ENCODE measurements at regions not wholly inside any gene's neighbourhood (a gene's known extent, or its start where the extent isn't known, plus 50 kb on each side); places are given as distances from the start of the nearest gene placed in this dataset.

GRCh38 chr20:60102665-60103210 lies 144.5 kb downstream of the CDH26 start:
- ChIA-PET POLR2A (no interaction called here), CTCF (no interaction called here)
- H3K4me1 ChIP-seq (ENCODE audit: control insufficient read depth, insufficient read depth, low read length), result no peaks in the 10 kb centered on the region
- no peak overlapping the region for H3K27ac ChIP-seq (ENCODE audit: extremely low read depth, low read depth, low read length)
- no peaks in the 10 kb centered on the region; the same call in 1 of the 2 replicates for H3K9me3 ChIP-seq (ENCODE audit: control insufficient read depth, insufficient read depth, low read depth, low read length)
- H3K4me3 ChIP-seq (ENCODE audit: low read depth, low read length), result no peak overlapping the region
- H3K36me3 ChIP-seq (ENCODE audit: control insufficient read depth in 2 of 2, insufficient read depth in 1 of 2, low read length in 2 of 2), result no peaks in the 10 kb centered on the region
- TF ChIP-seq KLF16 (tag by site-specific recombination; IDR thresholded peaks at IDR 0.05) (peak; percentile 87; the same call in 1 of the 2 replicates), KLF1 (tag by site-specific recombination; IDR thresholded peaks at IDR 0.05) (peak; percentile 62), ZNF341 (tag by site-specific recombination; IDR thresholded peaks at IDR 0.05; ENCODE audit: low read depth) (no peak), ZNF747 (tag by site-specific recombination; IDR thresholded peaks at IDR 0.05) (no peak), KLF9 (tag by site-specific recombination; IDR thresholded peaks at IDR 0.05; ENCODE audit: low read depth) (peak; percentile 83), ZNF223 (tag by site-specific recombination; IDR thresholded peaks at IDR 0.05) (no peak), ZNF561 (tag by site-specific recombination; IDR thresholded peaks at IDR 0.05; ENCODE audit: borderline replicate concordance) (0 out of 2 replicates have a peak, but pooled peaks have one; percentile 36), KLF10 (tag by site-specific recombination; IDR thresholded peaks at IDR 0.05) (peak; percentile 69), KLF7 (tag by site-specific recombination; IDR thresholded peaks at IDR 0.05; ENCODE audit: borderline replicate concordance) (0 out of 2 replicates have a peak, but pooled peaks have one; percentile 86), ZNF280C (tag by site-specific recombination; IDR thresholded peaks at IDR 0.05) (no peak), SETDB1 (IDR thresholded peaks at IDR 0.05; ENCODE audit: insufficient read length, low read length) (peak; percentile 48)

GRCh38 chr20:60104993-60105803 lies 147.0 kb downstream of the CDH26 start:
- no peaks in the 10 kb centered on the region for H3K36me3 ChIP-seq (ENCODE audit: control insufficient read depth in 2 of 2, insufficient read depth in 1 of 2, low read length in 2 of 2)
- no peak overlapping the region for H3K4me3 ChIP-seq (ENCODE audit: low read depth, low read length)
- no peak overlapping the region for H3K27ac ChIP-seq (ENCODE audit: extremely low read depth, low read depth, low read length)
- ChIA-PET CTCF (interaction anchor here (0.6 to 0.9 kb wide), 2 partner anchors 10 to 48 kb away, joined by 3 to 5 read pairs; no protein-coding TSS in a partner anchor), POLR2A (no interaction called here)
- no peaks in the 10 kb centered on the region for H3K4me1 ChIP-seq (ENCODE audit: control insufficient read depth, insufficient read depth, low read length)
- TF ChIP-seq ZNF473 (tag by site-specific recombination; IDR thresholded peaks at IDR 0.05) (no peak), ZNF768 (tag by site-specific recombination; IDR thresholded peaks at IDR 0.05) (no peak), ZFP3 (tag by site-specific recombination; IDR thresholded peaks at IDR 0.05; ENCODE audit: low read depth) (no peak), ZNF362 (tag by site-specific recombination; IDR thresholded peaks at IDR 0.05) (no peak), ZNF354C (tag by site-specific recombination; IDR thresholded peaks at IDR 0.05; ENCODE audit: borderline replicate concordance, low read depth) (no peak), EGR2 (tag by site-specific recombination; IDR thresholded peaks at IDR 0.05; ENCODE audit: low read depth) (0 out of 2 replicates have a peak, but pooled peaks have one; percentile 26), ATF2 (tag by site-specific recombination; IDR thresholded peaks at IDR 0.05; ENCODE audit: low read depth) (peak; percentile 66; the same call in 1 of the 2 replicates), ZNF449 (tag by site-specific recombination; IDR thresholded peaks at IDR 0.05) (peak; percentile 94), ZNF433 (tag by site-specific recombination; IDR thresholded peaks at IDR 0.05; ENCODE audit: low read depth) (no peak), ZSCAN23 (tag by site-specific recombination; IDR thresholded peaks at IDR 0.05) (no peak), ZNF223 (tag by site-specific recombination; IDR thresholded peaks at IDR 0.05) (no peak), ZFHX2 (tag by site-specific recombination; conservative IDR thresholded peaks at IDR 0.05) (0 out of 2 replicates have a peak, but pooled peaks have one; percentile 37), PRDM6 (tag by site-specific recombination; IDR thresholded peaks at IDR 0.05) (no peak), GLIS1 (tag by site-specific recombination; IDR thresholded peaks at IDR 0.05) (peak; percentile 58), ZNF621 (tag by site-specific recombination; IDR thresholded peaks at IDR 0.05) (no peak), ZNF248 (tag by site-specific recombination; IDR thresholded peaks at IDR 0.05) (no peak)
- H3K9me3 ChIP-seq (ENCODE audit: control insufficient read depth, insufficient read depth, low read depth, low read length), result no peaks in the 10 kb centered on the region

Data from HEK293 (cell line).